GM12801 (cell line): ENCODE measurements at regions not wholly inside any gene's neighbourhood (a gene's known extent, or its start where the extent isn't known, plus 50 kb on each side); places are given as distances from the start of the nearest gene placed in this dataset.

ENCODE experiments used
- CTCF ChIP-seq: IDR thresholded peaks from one replicate; pipeline ENCODE4 v1.5.1; 2011; ENCODE audit warnings: control low read depth; ENCODE audit not compliant: insufficient read length; ENCODE audit errors: extremely low read depth

GRCh38 chr1:208766832-208767231, 522.6 kb upstream of the PLXNA2 start:
- TF ChIP-seq CTCF: no peak

GRCh38 chr1:208767816-208768215, 523.6 kb upstream of the PLXNA2 start:
- TF ChIP-seq CTCF: no peak

- TF ChIP-seq CTCF: no peak
Observed at GRCh38 chr1:208772891-208773290, 528.7 kb upstream of the PLXNA2 start.

DNA sequence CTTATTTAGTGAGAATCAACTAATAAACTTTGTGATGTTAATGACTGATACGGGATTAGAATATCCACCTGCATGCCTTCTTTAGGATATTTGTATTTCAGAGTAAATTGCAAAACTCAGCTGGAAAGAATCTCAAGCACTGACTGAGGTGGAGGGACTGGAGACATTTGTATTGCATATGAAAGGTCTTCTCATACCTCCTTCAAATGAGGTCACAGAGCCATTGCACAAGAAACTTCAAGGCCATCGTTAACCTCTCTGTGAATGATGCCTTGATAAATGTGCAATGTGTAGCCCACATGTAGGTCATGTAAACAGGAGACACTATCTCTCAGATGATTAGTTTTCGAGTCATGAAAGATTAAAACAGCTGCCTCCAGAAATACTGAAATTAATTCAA, 531.7 kb upstream of the PLXNA2 start:
- TF ChIP-seq CTCF: no peak

- no peak for TF ChIP-seq CTCF
Observed at GRCh38 chr1:208778417-208778816, 534.2 kb upstream of the PLXNA2 start.

GRCh38 chr1:208781391-208782045, 537.3 kb upstream of the PLXNA2 start:
- TF ChIP-seq CTCF: no peak

DNA sequence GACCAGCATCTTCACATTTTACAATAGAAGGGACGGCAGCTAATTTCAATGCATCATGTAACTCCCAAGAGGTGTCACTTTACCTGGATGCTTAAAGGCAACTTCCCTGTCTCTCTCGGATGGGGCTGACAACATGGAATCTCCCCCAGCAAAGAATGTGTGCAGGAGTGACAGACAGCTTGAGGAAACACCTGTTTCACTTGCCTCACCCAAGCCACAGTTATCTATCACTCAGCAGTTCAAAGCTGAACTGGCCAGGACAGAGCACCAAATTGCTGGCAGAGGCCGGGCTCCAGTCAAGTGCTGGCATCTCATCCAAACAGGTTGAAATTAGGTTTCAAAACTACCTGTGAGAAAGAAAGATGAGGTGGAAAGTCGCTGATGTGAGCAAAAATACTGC, 538.0 kb upstream of the PLXNA2 start:
- TF ChIP-seq CTCF: no peak

DNA sequence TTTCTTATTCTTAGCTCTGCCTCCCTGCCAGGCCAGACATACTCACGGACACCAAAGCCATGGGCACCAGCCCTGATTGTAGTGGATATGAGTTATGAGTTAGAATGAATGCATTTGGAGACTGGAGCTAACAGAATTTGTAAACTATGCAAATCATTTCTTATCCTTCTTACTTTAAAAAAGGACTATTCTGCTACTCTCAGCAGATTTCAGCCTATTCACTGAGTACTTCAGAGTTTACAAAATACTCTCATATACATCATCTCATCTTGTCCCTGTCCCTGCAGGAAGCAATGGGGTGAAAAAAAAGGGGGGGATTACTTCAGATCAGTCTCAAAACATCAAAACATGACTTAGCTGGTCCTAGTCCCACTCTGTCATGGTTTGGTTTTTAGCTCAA, 541.4 kb upstream of the PLXNA2 start:
- no peak for TF ChIP-seq CTCF
